Kidney glomerular epithelial cell (primary cell): ENCODE measurements at regions not wholly inside any gene's neighbourhood (a gene's known extent, or its start where the extent isn't known, plus 50 kb on each side); places are given as distances from the start of the nearest gene placed in this dataset.

Experiments used
- DNase-seq: peaks from one replicate; lab custom pipeline; 2025; lab: John Stamatoyannopoulos, UW

GRCh38 chr1:184919892-184920291 is 54.4 kb downstream of the NIBAN1 start:
- no peak for DNase-seq

DNA sequence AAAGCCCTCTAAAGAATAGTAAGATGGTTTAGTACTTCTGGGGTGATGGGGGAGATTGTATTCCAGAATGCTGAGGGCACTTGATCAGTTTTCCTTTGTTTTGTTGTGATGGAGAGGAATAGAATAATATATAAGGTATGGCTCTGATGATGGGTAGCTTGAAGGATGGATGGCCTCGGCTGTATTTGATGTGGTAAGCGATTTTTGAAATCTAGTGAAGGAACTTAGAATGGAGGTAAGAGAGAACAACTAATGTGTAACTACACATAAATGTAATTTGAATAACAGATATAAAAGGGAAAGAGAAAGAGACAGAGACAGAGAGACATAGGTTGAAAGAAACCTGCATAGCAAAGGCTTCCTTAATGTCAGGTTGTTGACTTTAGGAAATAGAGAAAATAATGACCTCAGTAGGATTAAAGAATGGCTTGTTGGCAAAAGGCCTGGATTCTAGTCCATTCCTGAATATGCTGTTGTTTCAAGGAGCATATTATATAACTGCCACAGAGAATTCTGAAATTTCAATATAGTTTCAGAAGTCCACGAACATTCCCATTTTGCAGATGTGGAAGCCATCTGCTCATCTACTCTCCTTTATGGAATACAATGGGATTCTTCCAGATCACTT is 58.7 kb downstream of the NIBAN1 start:
- DNase-seq, result no peak

DNA sequence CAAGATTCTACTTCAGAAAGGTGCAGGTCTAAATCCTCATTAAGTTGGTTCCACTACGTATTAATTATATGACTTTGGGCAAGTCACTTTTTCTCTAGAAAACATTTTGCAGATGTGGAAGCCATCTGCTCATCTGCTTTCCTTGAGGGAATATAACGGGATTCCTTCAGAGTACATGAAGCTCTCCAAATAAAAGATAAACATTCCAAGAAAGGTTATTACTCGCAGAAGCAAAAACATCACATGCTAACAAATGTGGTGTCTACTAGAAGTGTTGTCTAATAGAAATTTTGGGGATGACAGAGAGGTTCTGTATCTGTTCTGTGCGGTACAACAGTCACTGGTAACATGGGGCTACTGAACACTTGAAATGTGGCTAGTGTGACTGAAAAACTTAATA is 60.2 kb downstream of the NIBAN1 start:
- no peak for DNase-seq

DNA sequence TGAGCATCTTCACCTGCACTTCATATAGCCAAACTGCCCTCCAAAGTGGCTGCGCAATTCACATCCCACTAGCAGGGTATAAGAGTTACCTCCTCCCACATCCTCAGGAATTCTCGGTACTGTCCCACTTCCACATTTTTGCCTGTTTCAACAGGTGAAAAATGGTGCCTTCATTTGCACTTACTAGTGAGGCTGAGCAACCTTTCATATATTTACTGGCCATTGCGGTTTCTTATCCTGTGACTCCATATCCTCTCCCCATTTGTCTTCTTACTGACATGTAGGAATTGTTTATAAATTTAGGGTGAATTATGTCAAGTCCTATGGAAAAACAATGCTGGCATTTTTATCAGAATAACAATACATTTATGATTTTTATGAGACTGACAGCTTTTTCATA is 61.9 kb downstream of the NIBAN1 start:
- DNase-seq, result no peak

- DNase-seq, result no peak
Measured at GRCh38 chr1:184911830-184912229, 62.5 kb downstream of the NIBAN1 start.

- DNase-seq, result no peak
Measured at GRCh38 chr1:184911103-184911745, 63.1 kb downstream of the NIBAN1 start.

GRCh38 chr1:184910691-184911091 is 63.6 kb downstream of the NIBAN1 start:
- DNase-seq, result no peak

DNA sequence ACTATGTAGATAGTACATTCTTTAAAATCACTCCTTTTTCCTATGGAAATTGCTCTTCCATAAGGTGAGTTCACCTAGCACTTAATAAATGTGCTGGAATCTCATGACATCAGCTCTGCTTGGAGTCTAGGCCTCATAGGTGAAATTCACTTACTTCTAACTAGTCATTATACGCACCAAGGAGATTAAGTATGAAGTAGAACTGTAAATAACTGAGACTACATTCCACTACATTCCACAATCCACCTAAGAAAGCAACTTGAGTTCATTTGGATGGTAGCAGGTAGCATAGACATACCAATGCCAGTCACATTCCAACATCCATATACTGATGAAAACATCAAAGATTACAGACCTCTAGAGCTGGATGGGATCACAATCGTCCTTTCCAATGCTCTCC is 64.3 kb downstream of the NIBAN1 start:
- no peak for DNase-seq

GRCh38 chr1:184909019-184909418 is 65.3 kb downstream of the NIBAN1 start:
- DNase-seq, result no peak

DNA sequence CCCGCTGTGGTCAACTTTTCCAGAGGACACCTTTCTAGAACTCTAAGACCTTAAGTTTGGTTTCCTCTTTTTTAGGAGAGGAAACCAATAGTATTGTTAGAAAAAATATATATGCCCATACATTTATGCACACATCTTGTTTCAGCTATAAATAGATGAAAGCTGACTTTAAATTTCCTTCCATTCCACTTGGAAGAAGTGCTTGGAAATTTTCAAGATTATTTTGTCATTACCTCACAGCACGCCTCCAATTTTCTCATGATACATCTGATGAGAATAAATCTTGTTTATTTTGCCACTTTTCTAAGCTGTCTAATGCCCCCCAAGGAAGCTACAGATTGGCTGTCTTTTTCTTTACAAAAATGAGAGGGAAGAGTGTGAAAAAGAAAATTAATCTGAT is 65.8 kb downstream of the NIBAN1 start:
- DNase-seq, result no peak

- no peak for DNase-seq
Measured at GRCh38 chr1:184907500-184907899, 66.8 kb downstream of the NIBAN1 start.

- DNase-seq, result no peak
Measured at GRCh38 chr1:184906761-184907160, 67.5 kb downstream of the NIBAN1 start.

DNA sequence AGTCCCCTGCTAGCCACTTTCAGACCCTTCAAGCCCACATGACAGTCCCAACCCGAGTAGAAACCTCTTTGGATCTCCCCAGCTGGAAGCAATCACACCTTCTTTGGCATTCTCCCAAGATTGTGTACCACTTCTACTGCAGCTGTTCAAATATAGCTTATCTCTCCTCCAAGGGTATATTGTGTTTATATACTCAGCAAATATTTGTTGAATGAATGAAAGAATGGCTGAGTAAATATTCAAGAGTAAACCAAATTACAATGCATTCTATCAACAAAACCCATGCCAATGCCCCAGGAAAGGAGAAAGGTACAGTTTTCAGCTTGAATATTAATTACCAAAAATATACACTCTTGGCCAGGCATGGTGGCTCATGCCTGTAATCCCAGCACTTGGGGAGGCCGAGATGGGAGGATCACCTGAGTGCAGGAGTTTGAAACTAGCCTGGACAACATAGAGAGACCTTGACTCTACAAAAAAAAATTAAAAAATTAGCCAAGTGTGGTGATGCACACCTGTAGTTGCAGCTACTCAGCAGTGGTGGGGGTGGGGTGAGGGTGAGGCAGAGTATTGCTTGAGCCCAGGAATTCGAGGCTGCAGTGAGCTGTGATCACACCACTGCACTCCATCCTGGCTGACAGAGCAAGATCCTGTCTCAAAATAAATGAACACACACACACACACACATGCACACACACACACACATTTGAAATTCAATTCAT is 68.5 kb downstream of the NIBAN1 start:
- DNase-seq, result no peak

DNA sequence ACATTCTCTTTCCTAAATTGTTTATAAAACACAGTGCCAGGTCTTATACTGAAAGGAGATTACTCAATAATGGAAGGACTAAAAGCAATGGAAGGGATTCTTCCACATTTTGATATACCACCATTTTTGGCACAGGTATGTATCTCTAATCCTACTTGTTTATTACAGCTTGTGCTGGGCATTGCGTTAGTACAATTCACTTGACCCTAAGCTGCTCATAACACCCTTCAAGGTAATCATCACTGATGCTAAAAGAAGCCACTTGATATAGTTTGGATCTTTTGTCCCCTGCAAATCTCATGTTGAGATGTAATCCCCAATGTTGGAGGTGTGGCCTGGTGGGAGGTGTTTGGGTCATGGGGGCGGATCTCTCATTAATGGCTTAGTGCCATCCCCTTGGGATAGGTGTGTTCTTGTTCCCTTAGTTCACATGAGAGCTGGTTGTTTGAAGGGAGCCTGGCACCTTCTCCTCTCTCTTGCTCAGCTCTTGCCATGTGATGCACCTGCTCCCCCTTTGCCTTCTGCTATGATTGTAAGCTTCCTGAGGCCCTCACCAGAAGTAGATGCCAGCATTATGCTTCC is 71.1 kb downstream of the NIBAN1 start:
- DNase-seq, result no peak

GRCh38 chr1:184900507-184900906 is 73.8 kb downstream of the NIBAN1 start:
- no peak for DNase-seq

- DNase-seq, result no peak
Measured at GRCh38 chr1:184896000-184896399, 78.3 kb downstream of the NIBAN1 start.

- no peak for DNase-seq
Measured at GRCh38 chr1:184895086-184895485, 79.2 kb downstream of the NIBAN1 start.

- DNase-seq, result no peak
Measured at GRCh38 chr1:184893695-184894094, 80.6 kb downstream of the NIBAN1 start.

DNA sequence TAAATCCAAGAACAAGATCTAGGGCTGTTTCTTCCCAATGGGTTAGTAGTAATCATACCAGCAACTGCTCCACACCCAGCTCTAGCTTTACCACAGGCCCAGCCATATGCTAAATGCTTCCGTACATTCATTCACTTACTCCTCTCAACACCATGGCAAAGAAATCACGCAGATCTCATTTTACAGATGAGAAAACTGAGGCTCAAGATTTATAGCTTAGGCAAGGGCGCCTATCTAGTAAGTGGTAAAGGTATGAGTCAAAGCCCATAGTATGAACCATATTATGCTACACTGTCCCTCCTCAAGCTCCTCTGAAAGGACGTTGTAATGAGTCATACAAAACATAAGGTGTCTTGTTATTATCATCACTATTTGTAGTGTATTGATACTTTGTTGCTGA is 82.2 kb downstream of the NIBAN1 start:
- no peak for DNase-seq

DNA sequence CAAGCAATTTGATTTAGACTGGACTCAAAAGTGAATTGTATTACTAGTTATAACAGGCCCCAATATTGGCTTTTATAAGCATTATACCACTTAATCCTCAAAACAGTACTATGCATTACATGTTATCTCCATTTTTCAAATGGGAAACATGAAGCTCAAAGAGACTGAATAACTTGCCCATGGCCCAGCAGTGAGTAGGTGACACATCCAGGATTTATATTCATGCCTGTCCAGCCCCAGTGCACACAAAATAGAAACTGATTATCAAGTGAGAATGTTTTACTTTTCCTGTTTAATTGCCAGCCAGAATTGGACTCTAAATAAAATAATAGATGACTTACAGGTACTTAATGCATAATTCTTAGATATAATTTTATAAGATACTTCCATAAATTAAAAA is 82.9 kb downstream of the NIBAN1 start:
- DNase-seq, result no peak

GRCh38 chr1:184890539-184890973 is 83.8 kb downstream of the NIBAN1 start:
- DNase-seq, result no peak

- no peak for DNase-seq
Measured at GRCh38 chr1:184889902-184890301, 84.4 kb downstream of the NIBAN1 start.

- DNase-seq, result no peak
Measured at GRCh38 chr1:184889166-184889565, 85.1 kb downstream of the NIBAN1 start.
